ENCODE measurements at regions not wholly inside any gene's neighbourhood (a gene's known extent, or its start where the extent isn't known, plus 50 kb on each side); places are given as distances from the start of the nearest gene placed in this dataset.
"Not testable (repeated sequence)": the region's sequence is repeated elsewhere in the genome, so short reads cannot be mapped to it uniquely, and the experiment has no call there.

DNA sequence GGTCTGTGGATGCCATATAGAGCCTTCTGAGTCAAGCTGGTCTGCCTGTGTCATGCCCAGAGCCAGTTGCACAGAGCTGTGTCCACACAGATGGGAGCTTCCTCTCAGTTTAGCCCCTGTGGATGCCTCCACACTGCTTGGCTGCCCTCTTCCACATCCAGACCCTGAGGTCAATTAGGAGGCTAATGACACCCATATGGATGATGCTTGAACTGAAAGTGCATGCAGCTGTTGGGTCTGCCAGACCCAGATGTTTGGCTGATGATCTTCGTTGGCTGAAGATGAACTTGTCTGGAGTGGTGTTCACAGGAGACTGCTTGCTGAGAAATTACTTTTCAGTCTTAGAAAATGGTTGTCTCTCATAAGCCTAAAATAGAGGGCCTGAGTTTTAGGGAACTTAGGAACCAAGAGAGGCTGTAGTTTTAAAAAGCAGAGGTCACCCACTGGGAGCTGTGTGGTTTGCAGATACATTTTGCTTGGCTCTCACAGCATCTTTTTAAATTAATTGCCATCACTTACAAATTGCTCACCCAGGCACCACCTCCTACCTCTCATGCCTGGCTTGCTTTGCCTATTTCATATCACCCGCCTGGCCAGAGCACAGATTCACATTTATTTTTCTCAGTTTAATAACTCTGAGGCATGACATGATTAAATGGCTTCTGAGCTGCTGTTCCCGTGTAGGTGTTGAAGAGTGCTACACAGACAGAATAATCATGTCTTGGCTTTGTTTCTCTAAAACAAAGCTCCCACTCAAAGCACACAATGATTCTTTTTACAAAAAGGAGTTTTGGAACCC lies 176.1 kb downstream of the MINAR1 start:
- no peak for DNase-seq (ENCODE audit: low read depth)

GRCh38 chr15:79609506-79609905 lies 177.4 kb downstream of the MINAR1 start:
- DNase-seq (ENCODE audit: low read depth) = no peak

DNA sequence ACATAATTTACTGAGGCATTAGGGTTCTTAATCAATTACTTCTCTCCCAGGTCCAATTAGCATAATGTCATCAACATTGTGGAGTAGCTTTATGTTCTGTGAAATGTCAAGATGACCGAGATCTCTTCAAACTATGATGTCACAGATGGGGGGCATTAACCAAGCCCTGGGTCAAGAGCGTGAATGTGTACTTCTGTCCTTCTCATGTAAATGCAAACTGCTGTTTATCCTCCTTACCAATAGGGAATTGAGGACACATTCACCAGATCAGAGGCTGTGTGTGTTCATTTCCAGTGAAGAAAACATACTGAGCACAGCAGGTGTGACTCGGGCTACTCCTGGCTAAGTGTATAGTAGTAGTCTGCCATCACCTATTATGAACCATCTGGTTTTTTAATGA lies 177.9 kb downstream of the MINAR1 start:
- DNase-seq (ENCODE audit: low read depth) = no peak

- DNase-seq (ENCODE audit: low read depth) = no peak
Measured at GRCh38 chr15:79615754-79616153, 183.6 kb downstream of the MINAR1 start.

- DNase-seq (ENCODE audit: low read depth) = no peak
Measured at GRCh38 chr15:79617071-79617470, 184.9 kb downstream of the MINAR1 start.

GRCh38 chr15:79620112-79620857 lies 188.1 kb downstream of the MINAR1 start:
- DNase-seq (ENCODE audit: low read depth) = no peak

GRCh38 chr15:79621805-79622204 lies 189.7 kb downstream of the MINAR1 start:
- not testable (repeated sequence) for DNase-seq (ENCODE audit: low read depth)

GRCh38 chr15:79623488-79623887 lies 191.4 kb downstream of the MINAR1 start:
- DNase-seq (ENCODE audit: low read depth) = no peak

DNA sequence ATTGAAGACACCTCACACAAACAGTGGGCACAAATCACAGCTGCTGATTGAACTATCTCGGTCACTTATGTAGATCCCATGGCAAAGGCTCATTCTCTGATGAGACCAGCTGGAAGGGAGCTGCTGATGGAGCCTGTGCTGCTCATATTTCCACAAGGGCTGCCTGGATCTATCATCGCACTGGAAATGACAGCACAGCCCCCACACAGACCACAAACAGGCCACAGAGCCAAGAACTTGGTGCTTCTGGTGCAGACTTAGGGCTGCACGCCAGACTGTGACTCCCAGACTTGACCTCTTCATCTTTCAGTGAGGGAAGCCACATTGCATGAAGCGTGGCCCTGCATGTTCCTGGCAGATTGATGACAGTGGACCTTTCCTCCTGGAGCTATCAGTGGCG lies 197.6 kb downstream of the MINAR1 start:
- DNase-seq (ENCODE audit: low read depth) = no peak

GRCh38 chr15:79632457-79632856 lies 200.3 kb downstream of the MINAR1 start:
- no peak for DNase-seq (ENCODE audit: low read depth)

- no peak for DNase-seq (ENCODE audit: low read depth)
Measured at GRCh38 chr15:79635149-79635771, 203.1 kb downstream of the MINAR1 start.

- no peak for DNase-seq (ENCODE audit: low read depth)
Measured at GRCh38 chr15:79635897-79636561, 203.9 kb downstream of the MINAR1 start.

DNA sequence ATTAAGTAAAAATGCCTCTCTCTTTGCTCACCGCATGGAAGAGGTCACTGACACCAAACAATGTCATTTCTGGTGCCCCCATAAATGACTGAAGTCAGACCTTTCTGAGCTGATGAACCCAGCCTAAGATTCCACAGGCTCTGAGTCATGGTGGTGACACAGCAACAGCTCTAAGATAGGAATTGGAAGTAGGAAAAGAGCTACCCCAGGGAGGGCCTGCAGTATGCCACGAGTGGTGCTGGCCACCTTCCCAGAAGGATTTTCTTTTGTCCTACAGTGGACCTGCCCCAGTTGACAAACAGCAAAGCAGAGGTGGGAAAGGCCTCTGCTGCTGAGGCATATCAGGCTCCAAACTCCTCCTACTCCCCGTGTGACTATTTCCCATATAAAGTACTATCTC lies 208.1 kb downstream of the MINAR1 start:
- DNase-seq (ENCODE audit: low read depth) = no peak

- no peak for DNase-seq (ENCODE audit: low read depth)
Measured at GRCh38 chr15:79641841-79642240, 209.7 kb downstream of the MINAR1 start.

GRCh38 chr15:79643393-79643792 lies 211.3 kb downstream of the MINAR1 start:
- DNase-seq (ENCODE audit: low read depth) = no peak

GRCh38 chr15:79644091-79644490 lies 212.0 kb downstream of the MINAR1 start:
- no peak for DNase-seq (ENCODE audit: low read depth)

DNA sequence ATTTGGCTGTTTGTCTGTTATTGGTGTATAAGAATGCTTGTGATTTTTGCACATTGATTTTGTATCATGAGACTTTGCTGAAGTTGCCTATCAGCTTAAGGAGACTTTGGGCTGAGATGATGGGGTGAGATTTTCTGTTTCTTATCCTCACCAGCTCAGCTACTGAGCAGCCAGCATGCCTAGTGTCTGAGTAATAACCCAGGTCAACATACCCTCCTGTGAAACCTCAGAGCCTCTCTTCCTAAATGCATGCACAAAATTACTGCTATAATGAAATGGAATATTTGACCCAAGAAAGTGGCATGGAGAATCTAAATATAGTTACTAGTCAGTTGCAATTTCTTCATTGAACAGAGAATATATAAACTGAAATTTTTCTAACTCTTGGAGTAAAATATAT lies 220.8 kb downstream of the MINAR1 start:
- not testable (repeated sequence) for DNase-seq (ENCODE audit: low read depth)

DNA sequence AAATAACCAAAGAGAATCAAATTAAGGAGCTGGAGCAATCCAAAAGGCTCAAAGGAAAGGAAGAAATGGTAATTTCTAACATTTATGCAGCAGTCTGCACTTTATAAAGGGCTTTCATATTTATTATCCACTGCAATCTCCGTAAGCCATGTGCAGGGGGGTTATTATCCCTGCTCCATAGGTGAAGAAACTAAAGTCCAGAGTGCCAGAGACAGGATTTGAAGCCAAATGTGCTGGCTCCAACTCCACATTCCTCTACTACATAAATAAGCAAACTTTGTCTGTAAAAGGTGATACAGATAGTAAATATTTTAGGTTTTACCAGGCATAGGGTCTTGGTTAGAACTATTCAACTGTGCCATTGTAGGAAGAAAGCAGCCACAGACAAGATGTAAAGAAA lies 221.4 kb downstream of the MINAR1 start:
- DNase-seq (ENCODE audit: low read depth) = no peak

DNA sequence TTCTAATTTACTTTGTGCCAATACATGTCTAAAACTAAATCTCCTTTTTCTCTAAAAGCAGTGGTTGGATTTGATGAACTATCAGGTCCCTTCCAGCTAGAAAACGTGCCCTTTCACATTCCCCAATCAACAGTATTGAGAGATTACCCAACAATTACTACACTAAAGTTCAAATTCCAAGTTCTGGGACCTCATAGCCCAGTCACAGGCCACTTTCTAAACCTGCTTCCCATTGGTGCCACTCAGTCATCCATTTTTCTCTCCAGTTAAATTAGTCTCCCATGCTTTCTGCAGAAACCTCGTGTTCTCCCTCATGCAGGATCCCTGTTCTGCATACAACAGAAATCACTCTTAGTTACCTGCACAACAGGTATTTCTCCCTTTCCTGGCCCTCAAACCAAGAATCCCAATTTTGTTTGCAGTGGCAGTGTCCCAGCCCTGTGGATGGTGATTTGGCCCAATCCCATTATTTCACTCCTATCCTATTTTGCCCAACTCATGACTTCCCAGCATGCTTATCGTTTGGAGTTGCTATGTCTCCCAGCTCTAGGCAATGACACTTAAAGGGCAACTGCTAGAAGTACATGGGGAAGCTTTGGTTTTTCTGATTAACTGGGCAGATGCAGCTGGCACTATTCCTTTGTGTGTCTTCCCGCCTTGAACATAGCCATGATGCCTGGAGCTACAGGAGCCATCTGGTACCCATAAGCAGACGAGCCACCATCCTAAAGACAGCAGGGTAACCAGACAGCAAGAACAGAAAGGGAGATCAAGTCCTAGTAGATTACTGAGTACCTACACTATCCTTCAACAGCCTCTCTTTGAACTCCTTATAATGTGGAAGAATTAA lies 224.2 kb downstream of the MINAR1 start:
- DNase-seq (ENCODE audit: low read depth) = no peak

- DNase-seq (ENCODE audit: low read depth) = no peak
Measured at GRCh38 chr15:79657722-79658121, 225.6 kb downstream of the MINAR1 start.

- DNase-seq (ENCODE audit: low read depth) = no peak
Measured at GRCh38 chr15:79659691-79660090, 227.6 kb downstream of the MINAR1 start.

DNA sequence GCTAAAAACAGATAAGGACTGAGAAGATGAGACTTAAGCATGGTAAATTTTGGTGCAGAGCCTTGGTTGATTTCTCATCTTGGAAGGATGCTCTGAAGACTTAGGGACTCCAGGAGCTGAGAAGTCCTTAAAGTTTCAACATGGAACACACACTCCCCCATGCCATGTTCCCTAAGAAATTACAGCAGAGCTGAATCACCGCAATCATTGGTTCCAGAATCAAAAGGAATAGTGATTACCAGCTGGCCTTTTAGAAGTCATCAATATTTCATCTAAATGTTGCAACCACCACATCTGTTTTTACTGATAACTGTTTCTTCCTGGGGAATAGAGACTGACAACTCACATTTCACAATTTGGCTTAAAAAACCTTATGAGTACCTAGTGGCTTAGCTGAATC lies 229.3 kb downstream of the MINAR1 start:
- DNase-seq (ENCODE audit: low read depth) = no peak

Data from stimulated activated CD8-positive, alpha-beta memory T cell treated with anti-CD3 and anti-CD28 coated beads, Interleukin-4, amount 100 ng/mL, for 24 hours (primary cell).